ENCODE measurements at regions not wholly inside any gene's neighbourhood (a gene's known extent, or its start where the extent isn't known, plus 50 kb on each side); places are given as distances from the start of the nearest gene placed in this dataset.

DNA sequence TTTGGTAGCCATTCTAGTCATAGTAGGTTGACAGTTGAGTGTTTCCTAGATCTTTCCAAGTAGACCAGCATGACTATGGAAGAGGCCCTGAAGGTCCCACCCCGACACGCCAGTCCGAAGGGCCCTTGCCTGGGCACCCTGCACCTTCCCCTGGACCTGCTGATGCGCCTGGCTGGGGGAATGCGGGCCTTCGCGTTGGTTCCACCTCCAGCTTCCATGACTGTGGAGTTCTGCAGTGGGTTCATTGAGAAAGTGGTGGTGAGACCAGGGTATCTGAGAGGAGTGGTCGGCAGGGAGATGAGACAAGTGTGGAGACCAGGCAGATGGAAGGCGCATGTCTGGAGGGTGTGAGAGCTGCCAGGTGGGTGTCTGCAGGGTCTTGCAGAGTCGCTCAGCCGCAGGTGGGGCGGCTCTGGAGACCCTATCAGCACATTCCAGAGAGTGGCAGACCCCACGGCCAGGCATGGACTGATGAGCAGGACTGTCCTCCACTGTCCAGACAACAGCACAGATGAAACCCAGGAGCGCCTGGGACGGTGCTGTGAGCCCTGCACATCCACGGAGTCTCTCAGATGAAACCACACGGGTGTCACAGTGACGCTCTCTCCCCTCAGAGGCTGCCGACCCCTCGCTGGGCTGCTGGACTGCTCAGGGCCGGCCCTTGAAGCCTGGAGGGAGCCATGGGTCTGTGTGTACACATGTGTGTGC, 182.5 kb upstream of the HDAC4 start:
- DNase-seq (ENCODE audit: low read depth in 1 of 2, low spot score in 1 of 2): no peak

DNA sequence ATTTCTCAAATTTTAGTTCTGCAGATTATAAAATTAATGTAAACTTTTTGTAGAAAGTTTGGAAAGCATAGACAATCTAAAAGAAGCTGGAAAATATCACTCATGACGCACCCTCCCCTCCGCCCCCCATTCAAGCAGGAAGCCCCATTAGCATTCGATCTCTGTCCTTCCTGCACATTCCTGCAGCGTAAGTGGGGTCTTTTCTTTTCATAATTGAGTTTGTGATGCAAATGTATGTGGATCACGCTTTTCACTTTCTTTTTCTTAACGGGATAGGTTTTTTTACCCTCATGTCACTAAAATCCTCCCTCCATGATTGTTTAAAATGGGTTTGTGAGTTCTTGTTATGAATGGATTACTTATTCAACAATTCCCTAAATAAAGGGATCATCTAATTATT, 181.7 kb upstream of the HDAC4 start:
- no peak for DNase-seq (ENCODE audit: low read depth in 1 of 2, low spot score in 1 of 2)

DNA sequence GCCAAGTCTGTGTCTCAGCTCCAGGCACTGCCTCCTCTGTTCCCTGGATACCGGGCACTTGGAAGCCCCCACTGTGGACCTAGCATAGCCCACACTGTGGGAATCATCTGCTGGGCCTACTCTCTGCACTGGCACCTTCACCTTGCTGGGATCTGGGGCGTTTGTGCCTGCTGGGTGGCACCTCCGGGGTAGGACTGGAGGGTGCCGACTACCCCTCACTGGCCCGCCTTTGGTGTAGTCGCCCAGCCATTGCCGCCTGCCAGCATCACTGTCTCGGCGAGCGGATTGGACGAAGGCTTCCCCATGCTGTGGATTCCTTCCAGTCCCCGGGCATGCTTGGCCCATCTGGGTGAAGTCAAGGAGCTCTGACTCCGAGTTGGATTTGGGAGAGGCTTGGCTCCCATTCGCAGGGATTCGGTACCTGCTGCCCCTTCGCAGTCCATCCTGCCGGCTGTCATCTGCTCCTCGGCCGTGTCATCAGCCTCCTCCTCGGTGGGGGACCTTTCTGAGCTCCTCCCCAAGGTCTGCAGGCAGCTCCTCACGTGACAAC, 180.6 kb upstream of the HDAC4 start:
- DNase-seq (ENCODE audit: low read depth in 1 of 2, low spot score in 1 of 2): no peak

DNA sequence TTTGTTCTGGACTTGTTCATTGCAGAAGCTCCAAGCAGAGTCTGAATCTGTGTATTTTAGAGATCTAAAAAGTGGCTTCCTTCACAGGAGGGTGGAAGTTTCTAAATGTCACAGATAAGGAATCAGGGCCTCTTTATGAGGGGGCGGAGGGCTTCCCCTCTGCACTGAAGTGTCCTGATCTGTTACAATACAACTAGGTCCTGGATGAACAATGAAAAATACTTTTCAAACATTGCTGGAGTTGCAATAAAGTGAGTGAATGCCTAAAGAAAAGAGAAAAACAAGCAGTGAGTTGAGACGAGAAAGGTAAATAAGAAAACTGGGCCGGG, 179.3 kb upstream of the HDAC4 start:
- DNase-seq (ENCODE audit: low read depth in 1 of 2, low spot score in 1 of 2): no peak

DNA sequence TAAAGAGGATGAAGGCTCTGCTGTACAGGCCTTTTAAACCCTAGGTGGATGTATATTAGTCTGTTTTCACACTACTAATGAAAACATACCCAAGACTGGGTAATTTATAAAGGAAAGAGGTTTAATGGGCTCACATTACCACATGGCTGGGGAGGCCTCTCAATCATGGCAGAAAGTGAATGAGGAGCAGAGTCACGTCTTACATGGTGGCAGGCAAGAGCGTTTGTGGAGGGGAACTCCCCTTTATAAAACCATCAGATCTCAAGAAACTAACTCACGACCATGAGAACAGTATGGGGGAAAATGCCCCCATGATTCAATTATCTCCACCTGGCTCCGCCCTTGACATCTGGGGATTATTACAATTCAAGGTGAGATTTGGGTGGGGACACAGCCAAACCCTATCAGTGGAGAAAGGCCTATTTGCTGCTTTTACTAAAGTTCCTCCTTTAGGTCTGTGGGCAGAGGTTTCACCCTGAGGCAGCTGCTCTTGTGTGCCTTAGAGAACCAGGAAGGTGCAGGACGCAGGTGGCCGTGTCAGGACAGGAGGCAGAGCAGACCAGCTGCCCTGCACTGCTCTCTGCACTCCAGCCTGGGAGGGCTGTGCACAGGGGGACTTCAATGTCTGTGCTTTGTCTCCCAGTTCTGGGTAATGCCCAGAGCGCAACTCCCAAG, 178.8 kb upstream of the HDAC4 start:
- no peak for DNase-seq (ENCODE audit: low read depth in 1 of 2, low spot score in 1 of 2)

DNA sequence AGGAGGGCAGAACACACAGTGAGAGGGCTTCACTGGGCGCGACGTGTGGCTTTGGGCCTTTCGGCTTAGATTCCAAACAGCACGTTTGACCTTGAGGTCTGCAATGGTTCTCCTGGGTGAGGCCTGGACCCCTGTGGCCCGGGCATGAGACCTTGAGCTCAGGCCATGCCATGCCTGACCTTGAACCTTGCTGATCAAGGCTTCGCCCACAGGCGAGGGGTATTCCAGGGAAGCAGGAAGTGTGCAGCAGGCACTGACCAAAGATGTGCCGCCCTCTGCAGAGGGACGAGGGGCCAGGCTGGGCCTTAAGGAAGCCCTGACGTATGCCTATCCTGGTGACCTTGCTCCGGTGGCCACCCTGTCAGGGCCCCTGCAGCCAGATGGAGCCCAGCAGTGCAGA, 178.3 kb upstream of the HDAC4 start:
- DNase-seq (ENCODE audit: low read depth in 1 of 2, low spot score in 1 of 2): no peak

DNA sequence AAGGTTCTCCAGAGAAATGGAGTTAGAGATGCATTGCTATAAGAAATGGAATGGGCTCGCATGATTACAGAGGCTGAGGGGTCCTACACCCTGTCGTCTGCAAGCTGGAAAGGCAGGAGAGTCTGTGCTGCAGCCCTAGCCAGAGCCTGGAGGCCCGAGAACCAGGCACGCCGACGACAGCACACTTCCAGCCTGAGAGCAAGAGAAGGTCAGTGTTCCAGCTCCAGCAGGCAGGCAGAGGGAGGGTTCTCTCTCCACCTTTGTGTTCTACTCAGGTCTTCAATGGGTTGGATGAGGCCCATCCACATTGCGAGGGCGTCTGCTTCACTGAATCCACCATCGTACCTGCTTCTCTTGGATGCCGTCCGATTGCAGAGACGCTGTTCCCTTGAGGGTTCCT, 177.6 kb upstream of the HDAC4 start:
- DNase-seq (ENCODE audit: low read depth in 1 of 2, low spot score in 1 of 2): no peak

DNA sequence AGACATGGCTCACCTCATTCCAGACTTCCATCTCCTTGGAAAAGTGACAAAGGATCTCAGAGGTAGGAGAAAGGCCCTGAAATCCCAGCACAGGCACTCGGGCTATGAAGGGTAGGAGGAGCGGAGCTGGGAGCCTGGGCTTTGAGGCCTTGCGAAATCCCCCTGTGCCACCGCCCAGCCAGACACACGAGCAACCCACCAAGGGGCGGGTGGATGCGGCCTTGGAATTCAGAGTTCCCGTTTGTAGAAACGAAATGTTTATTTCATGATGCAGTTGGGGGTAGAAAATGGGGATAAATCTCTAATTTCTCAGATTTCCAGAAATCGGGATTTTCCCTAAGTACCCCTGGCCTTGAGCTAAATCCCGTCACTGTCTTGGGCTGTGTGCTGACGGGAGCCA, 177.1 kb upstream of the HDAC4 start:
- no peak for DNase-seq (ENCODE audit: low read depth in 1 of 2, low spot score in 1 of 2)

DNA sequence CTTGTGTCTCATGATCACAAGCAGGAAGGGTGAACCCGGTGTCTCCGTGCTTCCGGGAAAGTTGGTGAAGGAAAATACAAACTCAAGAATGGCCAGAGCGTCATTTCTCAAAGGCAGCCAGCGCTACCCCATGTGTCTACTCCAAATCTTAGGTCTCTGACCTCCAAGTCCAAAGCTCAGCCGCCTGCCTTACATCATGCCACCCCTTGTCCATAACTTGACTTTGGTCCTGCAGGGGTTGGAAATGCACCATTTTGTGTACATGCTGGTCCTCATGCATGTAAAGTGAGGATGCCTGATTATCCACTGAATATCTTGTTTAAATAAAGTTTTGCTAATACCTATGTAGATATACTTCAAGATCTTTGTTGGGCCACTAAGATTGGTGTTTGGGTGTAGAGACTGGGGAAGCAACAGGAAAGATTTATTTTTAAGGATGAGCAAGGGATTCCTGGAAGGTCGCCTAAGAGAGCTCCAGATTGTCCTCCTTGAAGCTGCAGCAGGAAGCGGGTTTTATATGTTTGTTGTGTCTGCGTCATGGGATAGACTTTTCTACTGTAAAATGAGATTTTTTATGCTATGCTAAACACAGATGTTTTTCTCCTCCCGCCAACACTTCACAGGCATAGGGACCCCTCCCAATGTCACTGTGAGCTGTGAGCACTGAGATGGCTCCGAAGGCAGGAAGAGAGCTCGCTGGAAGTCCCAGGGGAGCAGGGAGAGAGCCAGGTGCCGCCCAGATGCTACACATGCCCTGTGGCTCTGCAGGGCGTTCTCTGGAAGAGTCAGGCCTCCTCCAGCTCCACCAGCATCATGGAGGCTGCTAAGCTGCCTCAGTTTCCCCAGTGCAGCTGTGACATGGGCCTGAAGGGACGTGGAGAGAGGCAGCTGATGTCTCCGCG, 176.2 kb upstream of the HDAC4 start:
- DNase-seq (ENCODE audit: low read depth in 1 of 2, low spot score in 1 of 2): no peak

DNA sequence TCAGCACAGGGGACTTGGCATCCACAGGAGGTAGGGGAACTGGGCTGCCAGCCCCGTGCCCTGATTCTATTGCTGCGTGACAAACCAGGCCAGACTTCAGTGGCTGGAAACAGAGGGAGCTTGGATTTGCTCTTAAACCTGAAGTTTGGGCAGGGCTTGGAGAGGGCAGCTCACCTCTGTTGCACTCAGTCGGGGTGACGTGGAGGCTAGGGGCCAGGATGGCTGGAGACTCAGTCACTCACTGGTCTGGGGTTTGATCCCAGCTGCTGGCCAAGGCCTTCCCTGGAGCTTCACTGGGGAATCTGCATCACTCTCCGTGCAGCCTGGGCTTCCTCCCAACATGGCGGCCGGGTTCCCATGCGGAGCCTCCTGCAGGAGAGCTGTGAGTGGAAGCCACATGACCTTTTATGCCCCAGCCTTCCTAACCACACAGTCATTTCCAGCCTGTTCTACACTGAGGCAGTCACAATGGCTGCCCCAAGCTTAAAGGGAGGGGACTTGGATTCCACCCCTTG, 175.2 kb upstream of the HDAC4 start:
- no peak for DNase-seq (ENCODE audit: low read depth in 1 of 2, low spot score in 1 of 2)

DNA sequence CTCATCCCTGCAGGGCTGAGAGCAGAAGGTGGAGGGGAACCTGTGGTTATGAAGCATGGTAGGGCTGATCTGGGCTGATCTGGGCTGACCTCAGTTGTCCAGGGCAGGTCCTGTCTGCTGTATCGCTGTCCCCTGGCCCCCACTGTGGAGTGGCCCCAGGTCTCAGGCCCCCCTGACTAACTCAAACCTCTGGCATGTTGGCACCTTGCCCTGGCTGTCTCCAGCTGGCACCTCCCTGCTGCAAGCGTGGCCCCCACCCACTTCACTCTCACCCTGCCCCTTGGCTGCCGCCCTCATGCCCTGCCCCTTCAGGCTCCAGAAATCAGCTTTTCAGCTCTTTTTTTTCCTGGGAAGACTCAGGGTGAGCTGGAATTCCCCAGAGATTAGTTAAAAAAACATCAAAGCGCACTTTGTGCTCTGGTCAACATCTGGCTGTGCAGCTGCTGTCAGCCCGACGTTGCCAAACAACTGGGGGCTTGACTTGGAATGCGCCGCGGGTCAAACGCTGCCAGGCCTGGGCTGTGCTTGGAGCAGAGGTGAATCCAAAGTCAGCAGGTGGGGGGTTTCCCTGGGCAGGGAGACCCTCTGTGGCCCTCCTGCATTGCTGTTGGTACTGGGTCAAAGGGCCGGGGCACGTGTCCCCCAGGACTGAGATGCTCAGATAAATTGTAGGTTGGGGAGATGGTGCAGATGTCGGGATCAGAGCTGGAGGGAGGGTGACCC, 173.8 kb upstream of the HDAC4 start:
- no peak for DNase-seq (ENCODE audit: low read depth in 1 of 2, low spot score in 1 of 2)

DNA sequence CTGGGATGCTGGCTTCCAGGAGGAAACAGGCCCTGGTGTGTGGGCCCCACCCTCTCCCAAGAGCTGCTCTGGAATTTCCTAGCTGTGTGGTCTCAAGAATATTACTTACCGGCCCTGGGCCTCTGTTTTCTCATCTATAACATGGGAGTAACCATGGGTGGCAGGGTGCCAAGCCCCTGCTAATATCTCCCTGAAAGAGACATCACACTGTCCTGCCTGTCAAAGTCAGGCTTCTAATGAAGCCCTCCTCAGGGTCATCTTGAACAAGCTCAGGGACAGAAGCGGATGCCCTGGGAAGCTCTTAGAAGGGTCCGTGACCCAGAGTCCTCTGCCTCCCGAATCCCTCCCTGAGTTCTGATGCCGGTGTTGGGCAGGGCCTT, 173.2 kb upstream of the HDAC4 start:
- DNase-seq (ENCODE audit: low read depth in 1 of 2, low spot score in 1 of 2): no peak

DNA sequence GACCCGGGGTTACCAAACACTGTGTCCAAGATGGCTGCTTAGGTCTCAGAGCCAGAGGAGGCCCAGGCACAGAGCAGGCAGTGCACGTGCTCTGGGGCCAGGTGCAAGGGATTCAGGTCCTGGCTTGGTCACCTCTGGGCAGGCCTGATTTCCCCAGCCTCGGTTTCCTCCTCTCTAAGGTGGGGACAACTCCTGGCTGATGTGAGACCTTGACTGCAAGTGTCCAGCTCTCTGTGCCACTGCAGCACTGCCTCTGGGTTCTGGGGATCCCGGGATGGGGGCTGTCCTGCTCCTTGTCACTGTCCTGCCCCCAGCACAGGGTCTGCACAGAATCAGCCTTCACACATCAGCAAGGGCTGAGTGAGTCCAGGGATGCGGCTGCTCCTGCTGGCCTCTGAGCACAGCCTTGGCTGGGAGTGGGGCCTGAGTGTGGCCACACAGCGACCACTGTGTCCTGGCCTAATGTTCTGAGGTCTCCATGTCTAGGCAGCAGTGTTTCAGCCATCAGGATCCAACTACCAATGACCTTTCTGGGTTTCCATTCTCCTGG, 170.2 kb upstream of the HDAC4 start:
- DNase-seq (ENCODE audit: low read depth in 1 of 2, low spot score in 1 of 2): no peak

DNA sequence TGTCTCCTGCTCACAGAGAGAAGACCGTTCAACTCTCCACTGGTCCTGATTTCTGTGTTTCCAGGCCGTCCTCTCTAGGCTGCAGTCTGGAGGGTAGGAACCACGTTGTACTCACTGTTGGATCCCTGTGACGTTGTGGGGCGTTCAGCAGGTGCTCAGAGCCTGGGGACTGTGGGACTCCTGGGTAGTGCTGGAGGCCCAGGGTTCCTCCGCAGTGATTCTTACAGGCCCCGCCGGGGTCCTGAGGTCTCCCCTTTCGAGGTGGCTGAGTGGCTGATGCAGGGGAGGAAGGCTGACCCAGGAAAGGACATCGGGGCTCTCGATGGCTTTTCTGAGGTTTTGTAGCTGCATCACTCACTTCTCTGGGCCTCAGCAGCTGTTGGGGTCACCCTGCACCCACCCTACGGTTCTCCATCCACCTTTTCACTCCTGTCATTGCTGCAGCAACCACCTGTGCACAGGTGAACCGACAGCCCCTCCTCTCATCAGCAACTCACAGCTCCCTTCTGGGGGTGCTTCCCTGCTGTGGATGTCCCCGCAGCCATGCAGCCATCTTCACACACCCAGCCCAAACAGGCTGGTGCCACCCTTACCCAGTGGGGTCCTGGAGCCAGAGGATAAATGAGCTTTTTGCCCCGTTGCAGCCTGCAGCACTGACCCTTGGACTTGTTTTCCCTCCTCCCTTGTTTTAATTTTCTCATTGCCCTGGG, 169.6 kb upstream of the HDAC4 start:
- no peak for DNase-seq (ENCODE audit: low read depth in 1 of 2, low spot score in 1 of 2)

DNA sequence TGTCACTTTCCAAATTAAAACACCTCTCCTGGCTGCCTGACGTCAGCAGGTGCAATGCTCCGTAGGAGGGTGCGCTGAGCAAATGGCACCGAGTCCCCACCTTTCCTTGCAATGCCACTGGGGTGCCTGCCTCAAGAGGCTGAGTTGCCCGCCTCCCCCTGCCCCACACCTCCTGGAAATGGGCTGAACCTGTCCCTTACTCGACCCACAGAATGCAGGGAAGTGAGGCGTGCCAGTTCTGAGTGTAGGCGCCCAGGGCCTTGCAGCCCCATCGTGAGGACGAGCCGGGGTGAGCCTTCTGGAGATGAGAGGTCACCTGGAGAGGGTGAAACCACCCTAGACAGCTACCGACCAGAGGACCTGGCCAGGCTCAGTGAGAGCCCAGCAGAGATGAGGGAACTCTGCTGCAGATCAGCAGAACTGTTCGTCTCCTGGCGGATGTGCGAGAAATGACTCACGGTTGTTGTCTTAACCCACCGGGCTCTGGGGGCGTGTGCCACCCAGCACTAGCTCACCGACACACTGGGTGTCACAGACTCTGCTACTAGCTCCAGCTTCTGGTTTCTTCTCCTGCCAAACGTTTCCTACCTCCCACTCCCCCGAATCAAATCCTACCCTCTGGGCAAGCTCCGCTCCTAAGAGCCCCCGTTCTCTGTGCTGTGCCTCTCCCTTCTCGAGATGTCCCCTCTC, 168.7 kb upstream of the HDAC4 start:
- DNase-seq (ENCODE audit: low read depth in 1 of 2, low spot score in 1 of 2): no peak

DNA sequence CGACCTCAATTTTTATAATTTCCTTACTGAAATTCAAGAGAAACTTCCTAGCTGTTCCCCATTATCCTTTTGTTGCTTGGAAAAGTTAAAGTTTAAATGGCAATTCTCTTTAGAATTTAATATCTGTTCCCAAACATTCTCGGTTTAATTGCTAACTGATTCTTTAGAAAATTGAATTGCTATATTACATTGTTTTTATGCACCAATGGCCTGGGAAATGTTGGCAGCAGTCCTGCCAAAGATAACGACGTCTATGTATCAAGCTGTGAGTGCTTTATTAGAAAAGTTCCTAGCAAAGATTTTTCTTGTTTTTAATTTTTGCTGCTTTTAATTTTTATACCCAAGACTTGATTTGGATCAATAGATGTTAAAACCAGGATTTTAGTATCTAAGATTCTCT, 167.8 kb upstream of the HDAC4 start:
- DNase-seq (ENCODE audit: low read depth in 1 of 2, low spot score in 1 of 2): no peak

DNA sequence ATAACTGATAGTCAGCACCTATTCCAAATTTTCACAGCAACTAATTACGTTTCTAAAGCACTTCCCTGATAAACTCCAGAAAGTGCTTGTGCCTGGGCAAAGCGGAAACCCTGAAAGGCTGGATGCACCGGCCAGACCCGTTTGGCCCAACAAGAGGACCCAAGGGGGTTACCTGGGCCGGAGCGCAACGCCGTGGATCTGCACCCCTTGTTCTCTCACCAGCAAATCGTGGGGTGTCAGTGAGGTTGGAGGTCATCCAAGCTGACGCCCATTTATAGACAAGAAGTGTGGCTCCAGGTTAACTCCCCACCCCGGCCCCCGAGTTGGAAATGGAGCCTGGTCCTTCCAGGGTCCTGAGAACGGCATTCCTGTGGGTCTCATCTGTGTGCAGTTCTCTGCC, 167.0 kb upstream of the HDAC4 start:
- DNase-seq (ENCODE audit: low read depth in 1 of 2, low spot score in 1 of 2): no peak

DNA sequence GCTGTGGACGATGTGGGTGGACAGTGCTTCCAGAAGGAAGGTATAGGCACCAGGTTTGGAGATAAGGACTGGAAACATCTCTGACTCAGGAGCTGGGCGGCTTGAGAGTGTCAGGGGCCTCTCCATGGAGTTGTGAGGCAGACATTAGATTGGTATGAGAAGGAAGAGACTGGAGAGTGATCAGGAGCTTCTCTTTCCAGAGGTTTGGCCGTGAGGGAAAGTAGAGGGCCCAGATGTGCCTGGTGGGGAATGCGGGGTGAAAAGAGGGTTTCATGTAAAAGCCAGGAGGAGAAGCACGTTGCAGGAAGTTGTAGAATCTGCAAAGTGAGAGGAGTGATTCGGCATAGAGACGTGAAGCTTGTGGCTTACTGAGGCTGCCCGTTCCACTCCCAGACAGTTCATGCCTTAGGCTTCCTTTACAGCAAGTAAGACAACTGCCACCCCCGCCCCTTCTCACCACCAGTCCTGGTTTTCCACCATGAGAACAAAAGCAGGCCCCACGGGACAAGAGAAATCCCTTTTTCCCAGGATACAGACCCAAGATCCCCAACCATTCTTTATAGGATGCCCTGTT, 166.3 kb upstream of the HDAC4 start:
- no peak for DNase-seq (ENCODE audit: low read depth in 1 of 2, low spot score in 1 of 2)

All from activated T-helper 1 cell treated with anti-CD3 and anti-CD28 coated beads, Interleukin-2, amount 50 U/mL, for 16 hours (primary cell).